ENCODE measurements at regions not wholly inside any gene's neighbourhood (a gene's known extent, or its start where the extent isn't known, plus 50 kb on each side); places are given as distances from the start of the nearest gene placed in this dataset.

DNA sequence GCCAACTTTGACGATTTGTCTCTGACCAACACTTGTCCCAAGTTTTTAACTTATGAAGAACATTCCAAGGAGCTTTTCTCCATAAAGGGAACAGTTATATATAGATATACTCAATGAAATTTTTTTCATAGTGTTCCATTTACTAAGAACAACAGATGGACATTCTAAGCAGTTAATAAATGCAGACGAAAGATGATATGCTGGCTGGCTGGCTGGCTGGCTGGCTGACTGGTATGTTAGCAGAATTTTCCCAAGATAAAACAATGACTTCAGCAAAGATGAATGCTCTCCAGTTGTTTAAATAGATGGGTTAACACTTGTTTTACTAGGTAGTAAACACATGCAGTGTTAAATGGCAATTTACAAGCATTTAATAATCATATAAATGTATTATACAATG, 62.2 kb downstream of the SPANXN3 start:
- no TSS peak for BruUV-seq (replicated peaks)
- Histone ChIP-seq H3K9me2 (ENCODE audit: insufficient read depth) (no peaks in the 10 kb centered on the region), H2AFZ (ENCODE audit: low read depth, low read length, poor library complexity, severe bottlenecking) (no peak overlapping the region), H3K9ac (ENCODE audit: low read length) (no peak overlapping the region), H3K4me1 (ENCODE audit: control insufficient read depth in 1 of 2, insufficient read depth in 2 of 2, low read length in 2 of 2) (no peaks in the 10 kb centered on the region), H3K4me2 (ENCODE audit: low read length) (no peak overlapping the region), H3K27ac (ENCODE audit: low read depth, low read length) (no peak overlapping the region), H3K79me2 (ENCODE audit: insufficient read depth, low read length) (no peaks in the 10 kb centered on the region), H3K9me3 (ENCODE audit: control insufficient read depth in 1 of 2, insufficient read depth in 1 of 2, low read depth in 1 of 2, low read length in 2 of 2) (no peaks in the 10 kb centered on the region), H3K27me3 (ENCODE audit: insufficient read depth, low read length) (no peaks in the 10 kb centered on the region), H3K36me3 (ENCODE audit: control insufficient read depth in 1 of 2, insufficient read depth in 2 of 2, low read length in 2 of 2) (no peaks in the 10 kb centered on the region), H4K20me1 (ENCODE audit: insufficient read depth) (no peaks in the 10 kb centered on the region), H3K4me3 (replicated peaks in 1 of 2; ENCODE audit: low read depth in 1 of 2, low read length in 2 of 2) (no peak overlapping the region)
- intact Hi-C loops (cut with micrococcal nuclease): no loop called here
- POLR2A ChIA-PET: no interaction called here
- no peak for TF ChIP-seq ZBTB33 (IDR thresholded peaks at IDR 0.05; ENCODE audit: extremely low read depth, insufficient replicate concordance, low read length)
- TF ChIP-seq, protein P1, sequence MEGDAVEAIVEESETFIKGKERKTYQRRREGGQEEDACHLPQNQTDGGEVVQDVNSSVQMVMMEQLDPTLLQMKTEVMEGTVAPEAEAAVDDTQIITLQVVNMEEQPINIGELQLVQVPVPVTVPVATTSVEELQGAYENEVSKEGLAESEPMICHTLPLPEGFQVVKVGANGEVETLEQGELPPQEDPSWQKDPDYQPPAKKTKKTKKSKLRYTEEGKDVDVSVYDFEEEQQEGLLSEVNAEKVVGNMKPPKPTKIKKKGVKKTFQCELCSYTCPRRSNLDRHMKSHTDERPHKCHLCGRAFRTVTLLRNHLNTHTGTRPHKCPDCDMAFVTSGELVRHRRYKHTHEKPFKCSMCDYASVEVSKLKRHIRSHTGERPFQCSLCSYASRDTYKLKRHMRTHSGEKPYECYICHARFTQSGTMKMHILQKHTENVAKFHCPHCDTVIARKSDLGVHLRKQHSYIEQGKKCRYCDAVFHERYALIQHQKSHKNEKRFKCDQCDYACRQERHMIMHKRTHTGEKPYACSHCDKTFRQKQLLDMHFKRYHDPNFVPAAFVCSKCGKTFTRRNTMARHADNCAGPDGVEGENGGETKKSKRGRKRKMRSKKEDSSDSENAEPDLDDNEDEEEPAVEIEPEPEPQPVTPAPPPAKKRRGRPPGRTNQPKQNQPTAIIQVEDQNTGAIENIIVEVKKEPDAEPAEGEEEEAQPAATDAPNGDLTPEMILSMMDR (IDR thresholded peaks at IDR 0.05 in 2 of 3, conservative IDR thresholded peaks at IDR 0.05 in 1 of 3; ENCODE audit: borderline replicate concordance in 1 of 3, insufficient read depth in 1 of 3, low read depth in 2 of 3, low read length in 2 of 3): no peak
- TF ChIP-seq JUND (IDR thresholded peaks at IDR 0.05): no peak
- TF ChIP-seq POLR2A (IDR thresholded peaks at IDR 0.05; ENCODE audit: borderline replicate concordance, extremely low read depth, insufficient read depth, insufficient read length): no peak
- TF ChIP-seq POLR2AphosphoS5 (IDR thresholded peaks at IDR 0.05; ENCODE audit: low read depth, low read length): no peak
- no peak for TF ChIP-seq EZH2phosphoT487 (IDR thresholded peaks at IDR 0.05; ENCODE audit: borderline replicate concordance)
- no peak for TF ChIP-seq ZFX (IDR thresholded peaks at IDR 0.05)
- no peak for TF ChIP-seq SRF (IDR thresholded peaks at IDR 0.05; ENCODE audit: low read depth)
- no peak for TF ChIP-seq CBX3 (IDR thresholded peaks at IDR 0.05; ENCODE audit: low read depth)
- TF ChIP-seq ZNF274 (IDR thresholded peaks at IDR 0.05; ENCODE audit: low read depth, low read length): no peak
- TF ChIP-seq, protein P2, sequence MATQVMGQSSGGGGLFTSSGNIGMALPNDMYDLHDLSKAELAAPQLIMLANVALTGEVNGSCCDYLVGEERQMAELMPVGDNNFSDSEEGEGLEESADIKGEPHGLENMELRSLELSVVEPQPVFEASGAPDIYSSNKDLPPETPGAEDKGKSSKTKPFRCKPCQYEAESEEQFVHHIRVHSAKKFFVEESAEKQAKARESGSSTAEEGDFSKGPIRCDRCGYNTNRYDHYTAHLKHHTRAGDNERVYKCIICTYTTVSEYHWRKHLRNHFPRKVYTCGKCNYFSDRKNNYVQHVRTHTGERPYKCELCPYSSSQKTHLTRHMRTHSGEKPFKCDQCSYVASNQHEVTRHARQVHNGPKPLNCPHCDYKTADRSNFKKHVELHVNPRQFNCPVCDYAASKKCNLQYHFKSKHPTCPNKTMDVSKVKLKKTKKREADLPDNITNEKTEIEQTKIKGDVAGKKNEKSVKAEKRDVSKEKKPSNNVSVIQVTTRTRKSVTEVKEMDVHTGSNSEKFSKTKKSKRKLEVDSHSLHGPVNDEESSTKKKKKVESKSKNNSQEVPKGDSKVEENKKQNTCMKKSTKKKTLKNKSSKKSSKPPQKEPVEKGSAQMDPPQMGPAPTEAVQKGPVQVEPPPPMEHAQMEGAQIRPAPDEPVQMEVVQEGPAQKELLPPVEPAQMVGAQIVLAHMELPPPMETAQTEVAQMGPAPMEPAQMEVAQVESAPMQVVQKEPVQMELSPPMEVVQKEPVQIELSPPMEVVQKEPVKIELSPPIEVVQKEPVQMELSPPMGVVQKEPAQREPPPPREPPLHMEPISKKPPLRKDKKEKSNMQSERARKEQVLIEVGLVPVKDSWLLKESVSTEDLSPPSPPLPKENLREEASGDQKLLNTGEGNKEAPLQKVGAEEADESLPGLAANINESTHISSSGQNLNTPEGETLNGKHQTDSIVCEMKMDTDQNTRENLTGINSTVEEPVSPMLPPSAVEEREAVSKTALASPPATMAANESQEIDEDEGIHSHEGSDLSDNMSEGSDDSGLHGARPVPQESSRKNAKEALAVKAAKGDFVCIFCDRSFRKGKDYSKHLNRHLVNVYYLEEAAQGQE (IDR thresholded peaks at IDR 0.05; ENCODE audit: low read depth): no peak
- TF ChIP-seq CEBPB (IDR thresholded peaks at IDR 0.05; ENCODE audit: low read depth): no peak
- no peak for TF ChIP-seq EGR1 (IDR thresholded peaks at IDR 0.05; ENCODE audit: low read depth)
- no peak for TF ChIP-seq SP1 (IDR thresholded peaks at IDR 0.05; ENCODE audit: low read depth)
- TF ChIP-seq ATF3 (IDR thresholded peaks at IDR 0.05): no peak
- no peak for ATAC-seq
- DNase-seq (ENCODE audit: low read depth, low spot score): no peak
- RAD21 ChIA-PET (ENCODE audit: low non-redundant PET in 1 of 2, low total read pairs in 2 of 2, uncharacterized antibody in 2 of 2, unreplicated experiment in 2 of 2): no interaction called here
- CTCF ChIA-PET: no interaction called here

Data from HCT116 (cell line).